OCI-M1 (cell line): ENCODE measurements at regions not wholly inside any gene's neighbourhood (a gene's known extent, or its start where the extent isn't known, plus 50 kb on each side); places are given as distances from the start of the nearest gene placed in this dataset.

Experiments used
- DNase-seq: peaks from one replicate; lab custom pipeline; 2025; lab: John Stamatoyannopoulos, UW

DNA sequence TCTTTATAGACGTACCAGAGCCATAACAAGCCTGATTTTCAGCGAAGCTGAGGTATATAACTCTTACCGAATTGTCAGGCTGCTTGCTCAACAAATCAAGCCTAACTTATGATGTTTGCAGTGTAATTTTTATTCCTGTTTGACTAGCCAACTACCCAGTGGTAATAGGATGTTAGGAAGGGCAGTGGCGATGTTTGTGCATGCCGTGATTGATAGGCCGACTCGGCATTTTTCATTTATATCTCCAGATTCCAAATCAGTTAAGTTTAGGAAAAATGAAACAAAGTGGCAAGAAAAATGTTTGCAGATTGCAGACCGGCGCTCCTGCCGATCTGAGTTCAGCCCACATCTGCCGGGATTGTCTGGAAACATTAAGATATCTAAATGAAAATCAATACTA lies 401.6 kb upstream of the ZNF507 start:
- no peak for DNase-seq

- no peak for DNase-seq
Measured at GRCh38 chr19:31944326-31944725, 401.1 kb upstream of the ZNF507 start.

DNA sequence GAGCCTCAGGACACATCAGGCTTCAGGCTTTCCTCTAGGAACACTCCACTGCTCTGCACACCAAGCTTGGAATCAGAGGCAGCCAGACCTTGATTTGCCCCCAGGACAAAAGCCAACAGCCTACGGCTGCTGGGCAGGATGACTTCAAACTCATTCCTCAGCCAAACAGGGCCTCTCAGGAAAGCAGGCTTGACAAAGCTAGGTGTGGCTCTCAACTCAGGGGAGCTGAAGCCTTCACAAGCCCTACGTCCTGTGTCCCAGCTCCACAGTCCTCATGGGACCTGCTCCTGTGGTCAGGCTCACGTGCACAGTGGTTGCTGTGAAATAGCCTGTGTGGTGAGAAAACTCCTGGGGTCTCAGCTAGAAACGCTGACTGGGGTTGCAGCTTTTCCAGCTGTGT lies 398.9 kb upstream of the ZNF507 start:
- no peak for DNase-seq

GRCh38 chr19:31947436-31948115 lies 397.8 kb upstream of the ZNF507 start:
- no peak for DNase-seq

- DNase-seq, result peak; percentile 54
Measured at GRCh38 chr19:31952693-31953092, 392.7 kb upstream of the ZNF507 start.

- DNase-seq, result no peak
Measured at GRCh38 chr19:31955061-31955460, 390.3 kb upstream of the ZNF507 start.

GRCh38 chr19:31955884-31956283 lies 389.5 kb upstream of the ZNF507 start:
- DNase-seq, result no peak

DNA sequence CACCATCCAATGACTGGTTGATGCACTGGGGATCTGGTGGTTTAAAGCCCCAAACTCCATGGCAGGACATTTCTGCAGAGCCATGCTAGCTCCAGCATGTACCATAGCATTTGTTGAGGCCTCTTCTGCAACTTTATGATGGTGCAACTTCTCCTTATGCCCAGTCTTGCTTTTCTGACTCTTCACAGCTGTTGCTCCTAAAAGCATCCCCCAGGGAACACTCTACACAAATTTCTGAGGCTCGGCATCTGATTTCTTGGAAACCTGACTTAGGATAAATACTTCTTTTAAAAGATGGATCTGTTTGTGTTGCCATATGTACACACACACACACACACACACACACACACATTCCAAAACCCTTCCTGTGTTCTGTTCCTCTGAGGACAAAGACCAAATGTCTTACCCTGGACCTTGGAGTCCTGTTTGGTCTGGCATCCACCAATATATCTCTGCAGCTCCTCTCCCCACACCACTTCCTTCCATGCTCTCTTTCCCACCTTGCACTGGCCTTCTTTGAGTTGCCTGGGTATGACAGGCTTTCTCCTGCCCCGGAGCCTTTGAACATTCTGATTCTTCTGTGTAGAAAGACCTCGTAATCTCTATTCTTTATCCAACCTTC lies 388.5 kb upstream of the ZNF507 start:
- no peak for DNase-seq

- DNase-seq, result no peak
Measured at GRCh38 chr19:31957711-31958110, 387.7 kb upstream of the ZNF507 start.

- no peak for DNase-seq
Measured at GRCh38 chr19:31959527-31960018, 385.8 kb upstream of the ZNF507 start.

- no peak for DNase-seq
Measured at GRCh38 chr19:31960474-31960873, 384.9 kb upstream of the ZNF507 start.

DNA sequence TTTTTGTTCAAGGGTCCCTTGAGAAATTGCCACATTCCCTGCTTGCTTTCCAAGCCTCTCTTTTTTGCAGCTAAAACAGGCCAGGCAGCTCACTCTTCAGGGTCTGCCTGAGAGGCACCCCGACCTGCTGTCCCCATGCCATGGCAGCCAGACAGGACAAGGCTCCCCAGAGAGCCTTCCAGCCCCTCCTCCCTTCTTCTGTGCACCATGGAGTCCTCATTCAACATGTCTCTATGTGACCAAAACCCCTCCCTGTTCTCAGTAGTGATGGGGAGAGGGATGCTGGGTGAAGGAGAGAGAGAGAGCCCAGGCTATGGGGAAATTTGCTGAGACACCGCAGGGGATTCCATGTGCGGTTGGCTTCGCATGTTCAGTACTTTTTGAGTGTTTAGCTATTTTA lies 384.2 kb upstream of the ZNF507 start:
- no peak for DNase-seq

- no peak for DNase-seq
Measured at GRCh38 chr19:31961667-31962066, 383.7 kb upstream of the ZNF507 start.

GRCh38 chr19:31962561-31962996 lies 382.8 kb upstream of the ZNF507 start:
- no peak for DNase-seq

DNA sequence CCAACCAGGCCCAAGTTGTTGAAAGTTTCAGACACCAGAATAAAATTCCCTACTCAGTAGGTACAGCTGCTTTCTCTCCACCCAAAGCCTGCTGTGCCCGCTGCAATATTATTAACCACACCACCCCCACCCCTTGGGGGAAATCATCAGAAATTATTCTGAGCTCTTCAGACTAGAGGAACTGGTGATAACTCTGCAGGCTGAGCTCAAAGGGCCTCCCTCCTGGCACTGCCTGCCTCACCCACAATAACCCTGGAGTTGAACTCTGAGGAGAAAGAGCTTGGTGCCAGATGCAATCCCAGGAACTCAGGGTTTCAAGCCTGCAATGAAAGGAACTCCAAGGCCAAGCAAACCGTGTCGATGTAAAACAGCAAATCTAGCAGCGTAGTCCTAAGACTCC lies 381.7 kb upstream of the ZNF507 start:
- no peak for DNase-seq

- no peak for DNase-seq
Measured at GRCh38 chr19:31969016-31969415, 376.4 kb upstream of the ZNF507 start.

GRCh38 chr19:31970027-31970461 lies 375.4 kb upstream of the ZNF507 start:
- no peak for DNase-seq

DNA sequence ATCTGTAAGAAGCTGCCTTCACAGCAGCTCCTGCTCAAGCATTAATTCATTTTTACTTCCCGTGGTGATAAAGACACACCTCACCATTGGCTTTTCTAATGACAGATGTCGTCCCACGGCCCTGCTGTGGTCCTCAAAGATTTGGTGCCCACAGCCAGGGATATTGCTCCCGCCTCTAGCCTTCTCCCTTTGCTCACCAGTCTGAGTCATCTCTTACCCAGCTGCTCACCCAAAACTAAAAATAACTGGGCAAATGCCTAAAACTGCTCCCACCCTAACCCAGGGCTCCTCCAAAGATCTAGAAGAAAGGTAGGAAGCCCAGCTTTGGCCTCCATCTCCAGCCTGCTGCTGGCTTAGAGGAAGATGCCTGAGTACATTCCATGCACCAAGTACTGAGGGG lies 371.1 kb upstream of the ZNF507 start:
- no peak for DNase-seq

DNA sequence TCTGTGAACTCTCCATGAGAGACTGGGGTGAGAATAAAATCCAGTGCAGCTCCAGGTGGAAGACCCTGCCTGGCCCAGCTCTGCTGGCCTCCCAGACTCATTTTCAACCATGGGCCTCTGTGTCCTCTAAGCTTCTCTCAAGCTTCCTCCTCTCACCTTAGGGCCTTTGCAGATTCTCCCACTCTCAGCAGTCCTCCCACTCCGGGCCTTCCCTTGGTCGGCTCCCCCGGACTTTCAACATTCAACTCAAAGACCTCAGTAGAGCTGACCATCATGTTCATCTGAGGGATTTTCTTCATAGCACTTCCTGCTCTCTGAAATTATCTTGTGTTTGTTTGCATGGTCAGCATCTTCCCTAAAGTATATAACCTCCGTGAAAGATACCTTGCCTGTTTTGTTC lies 370.5 kb upstream of the ZNF507 start:
- no peak for DNase-seq

DNA sequence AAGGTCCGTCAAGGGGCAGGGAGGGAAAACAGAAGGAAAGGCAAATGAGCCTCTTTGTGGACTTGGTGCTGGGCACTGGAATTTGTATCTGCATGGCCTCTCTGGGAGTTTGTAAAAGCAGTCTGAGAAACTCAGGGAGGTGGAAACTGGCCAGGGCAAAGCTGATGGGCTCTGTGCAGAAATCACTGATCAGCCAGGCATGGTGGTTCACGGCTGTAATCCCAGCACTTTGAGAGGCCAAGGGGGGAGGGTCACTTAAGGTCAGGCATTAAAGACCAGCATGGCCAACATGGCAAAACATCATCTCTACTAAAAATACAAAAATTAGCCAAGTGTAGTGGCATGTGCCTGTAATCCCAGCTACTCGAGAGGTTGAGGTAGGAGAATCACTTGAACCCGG lies 369.9 kb upstream of the ZNF507 start:
- no peak for DNase-seq

- DNase-seq, result no peak
Measured at GRCh38 chr19:31976775-31977536, 368.5 kb upstream of the ZNF507 start.

GRCh38 chr19:31979362-31979761 lies 366.0 kb upstream of the ZNF507 start:
- DNase-seq, result no peak
